Colonic mucosa (tissue), 4 donors: ENCODE measurements at regions not wholly inside any gene's neighbourhood (a gene's known extent, or its start where the extent isn't known, plus 50 kb on each side); places are given as distances from the start of the nearest gene placed in this dataset.

ENCODE experiments used
- DNase-seq: peaks from one replicate; pipeline ENCODE4 v3.0.0-alpha.2; 2020
- H3K27ac ChIP-seq: fragments of 200-600 bp; one replicate; pipeline ENCODE4 v1.8.0; 2021
- H3K27me3 ChIP-seq: fragments of 200-600 bp; one replicate; pipeline ENCODE4 v1.8.0; 2021
- H3K36me3 ChIP-seq: fragments of 200-600 bp; one replicate; pipeline ENCODE4 v1.8.0; 2021
- H3K4me1 ChIP-seq: fragments of 200-600 bp; one replicate; pipeline ENCODE4 v1.8.0; 2021; ENCODE audit warnings: mild to moderate bottlenecking
- H3K4me3 ChIP-seq: fragments of 200-600 bp; one replicate; pipeline ENCODE4 v1.8.0; 2021
- H3K9ac ChIP-seq, 2 donors: one replicate each; pipeline ENCODE4 v1.7.0; 2013; ENCODE audit warnings: control low read depth in 2 of 2, low read depth in 2 of 2, low read length in 2 of 2
- H3K9me3 ChIP-seq: fragments of 200-600 bp; one replicate; pipeline ENCODE4 v1.8.0; 2021
- intact Hi-C: fragments of 100-400 bp; cut with DNase I; formaldehyde crosslinking; loops from one replicate; pipeline ENCODE4 v1.14.1; 2022
- TF ChIP-seq, protein P1 (sequence below): fragments of 200-600 bp; IDR thresholded peaks from one replicate; pipeline ENCODE4 v1.8.0; 2022; ENCODE audit warnings: antibody characterized with exemption, mild to moderate bottlenecking
- donor health status: healthy.
- donor health status: DM: no; HTN: no; CAD: no.
- donor health status: DM: no; HTN: no; CAD: no.

DNA sequence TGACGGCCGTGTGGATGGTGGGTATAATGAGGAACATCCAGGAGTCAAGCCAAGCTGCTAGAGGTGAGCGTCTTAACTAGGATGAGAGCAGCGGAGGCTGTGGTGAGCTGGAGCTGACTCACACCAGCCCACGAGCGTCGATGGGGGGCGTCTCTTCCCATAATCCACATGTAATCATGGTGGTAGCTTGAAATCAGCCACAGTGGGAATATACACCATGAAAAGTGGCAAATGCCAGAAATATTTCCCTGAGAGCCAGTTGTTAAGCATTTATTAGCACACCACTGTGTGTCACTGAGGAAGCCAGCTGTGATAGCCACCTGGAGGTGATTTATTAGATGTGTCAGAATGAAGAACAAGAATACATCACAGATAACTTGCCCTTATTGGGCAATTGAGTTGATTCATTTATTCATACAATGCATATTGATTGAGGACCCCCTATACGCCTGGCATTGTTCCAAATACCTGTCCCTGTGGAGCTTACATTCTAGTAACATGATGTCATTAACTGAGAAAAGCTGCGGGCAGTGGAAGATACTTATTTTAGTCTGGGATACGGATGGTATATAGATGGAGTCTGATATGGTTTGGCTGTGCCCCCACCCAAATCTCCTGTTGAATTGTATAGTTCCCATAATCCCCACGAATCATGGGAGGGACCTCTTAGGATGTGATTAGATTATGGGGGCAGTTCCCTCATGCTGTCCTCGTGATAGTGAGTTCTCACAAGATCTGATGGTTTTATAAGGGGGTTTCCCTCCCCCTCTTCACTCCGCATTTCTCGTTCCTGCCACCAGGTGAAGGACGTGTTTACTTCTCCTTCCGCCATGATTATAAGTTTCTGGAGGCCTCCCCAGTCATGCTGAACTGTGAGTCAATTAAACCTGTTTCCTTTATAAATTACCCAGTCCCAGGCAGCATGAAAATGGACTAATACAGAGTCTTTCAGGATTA is 473.4 kb downstream of the METTL15 start:
- H3K9ac ChIP-seq = no peak overlapping the region
- DNase-seq = no peak
- H3K27me3 ChIP-seq = no peaks in the 10 kb centered on the region
- H3K4me1 ChIP-seq = no peaks in the 10 kb centered on the region
- H3K36me3 ChIP-seq = no peaks in the 10 kb centered on the region
- TF ChIP-seq, protein P1, sequence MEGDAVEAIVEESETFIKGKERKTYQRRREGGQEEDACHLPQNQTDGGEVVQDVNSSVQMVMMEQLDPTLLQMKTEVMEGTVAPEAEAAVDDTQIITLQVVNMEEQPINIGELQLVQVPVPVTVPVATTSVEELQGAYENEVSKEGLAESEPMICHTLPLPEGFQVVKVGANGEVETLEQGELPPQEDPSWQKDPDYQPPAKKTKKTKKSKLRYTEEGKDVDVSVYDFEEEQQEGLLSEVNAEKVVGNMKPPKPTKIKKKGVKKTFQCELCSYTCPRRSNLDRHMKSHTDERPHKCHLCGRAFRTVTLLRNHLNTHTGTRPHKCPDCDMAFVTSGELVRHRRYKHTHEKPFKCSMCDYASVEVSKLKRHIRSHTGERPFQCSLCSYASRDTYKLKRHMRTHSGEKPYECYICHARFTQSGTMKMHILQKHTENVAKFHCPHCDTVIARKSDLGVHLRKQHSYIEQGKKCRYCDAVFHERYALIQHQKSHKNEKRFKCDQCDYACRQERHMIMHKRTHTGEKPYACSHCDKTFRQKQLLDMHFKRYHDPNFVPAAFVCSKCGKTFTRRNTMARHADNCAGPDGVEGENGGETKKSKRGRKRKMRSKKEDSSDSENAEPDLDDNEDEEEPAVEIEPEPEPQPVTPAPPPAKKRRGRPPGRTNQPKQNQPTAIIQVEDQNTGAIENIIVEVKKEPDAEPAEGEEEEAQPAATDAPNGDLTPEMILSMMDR = no peak
- no peaks in the 10 kb centered on the region for H3K9me3 ChIP-seq
- intact Hi-C loops = no loop called here
- H3K27ac ChIP-seq = no peak overlapping the region
- no peak overlapping the region for H3K4me3 ChIP-seq

DNA sequence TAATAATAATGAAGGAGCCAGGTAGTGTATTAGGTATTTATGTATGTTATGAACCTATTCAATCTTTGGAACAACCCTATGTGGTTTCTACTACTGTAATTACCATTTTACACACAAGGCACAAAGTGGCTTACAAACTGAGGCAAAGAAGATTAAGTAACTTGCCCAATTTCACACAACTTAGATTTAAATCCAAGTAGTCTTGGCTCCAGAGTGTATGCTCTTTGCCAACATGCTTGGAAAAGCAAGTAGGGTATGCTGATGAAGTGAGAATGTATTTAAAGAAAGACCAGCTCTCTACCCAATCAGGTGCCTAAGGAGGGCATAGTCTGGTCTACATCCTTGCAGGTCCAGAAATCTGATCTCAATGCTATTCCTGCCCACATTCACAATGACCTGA is 463.2 kb downstream of the METTL15 start:
- no peak for DNase-seq
- Histone ChIP-seq H3K36me3 (no peaks in the 10 kb centered on the region), H3K27ac (no peak overlapping the region), H3K27me3 (no peaks in the 10 kb centered on the region), H3K9ac (no peak overlapping the region), H3K9me3 (no peaks in the 10 kb centered on the region), H3K4me3 (no peak overlapping the region), H3K4me1 (no peaks in the 10 kb centered on the region)
- intact Hi-C loops = no loop called here
- TF ChIP-seq, protein P1 = no peak

DNA sequence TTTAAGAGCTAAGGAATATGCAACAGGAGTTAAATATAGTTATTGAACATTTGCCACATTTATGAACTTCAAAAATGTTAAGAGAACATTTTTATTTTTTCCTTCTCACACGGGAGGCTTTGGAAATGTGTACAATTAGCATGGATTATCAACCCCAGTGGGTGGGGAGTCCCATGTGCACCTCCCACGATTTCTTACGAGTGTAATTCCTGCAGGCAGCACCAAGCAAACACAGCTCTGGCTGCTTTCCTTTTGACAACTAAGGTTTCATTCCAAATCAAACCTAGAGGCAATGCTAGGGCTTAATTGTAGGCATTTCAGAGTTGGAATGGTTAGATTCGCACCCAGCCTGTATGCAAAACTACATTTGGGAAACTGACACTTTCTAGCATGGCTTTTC is 460.9 kb downstream of the METTL15 start:
- TF ChIP-seq, protein P1 = no peak
- no peaks in the 10 kb centered on the region for H3K27me3 ChIP-seq
- no peaks in the 10 kb centered on the region for H3K36me3 ChIP-seq
- H3K4me3 ChIP-seq = no peak overlapping the region
- no peak overlapping the region for H3K27ac ChIP-seq
- H3K9ac ChIP-seq = no peak overlapping the region
- H3K4me1 ChIP-seq = no peaks in the 10 kb centered on the region
- H3K9me3 ChIP-seq = no peaks in the 10 kb centered on the region
- intact Hi-C loops = no loop called here
- no peak for DNase-seq

DNA sequence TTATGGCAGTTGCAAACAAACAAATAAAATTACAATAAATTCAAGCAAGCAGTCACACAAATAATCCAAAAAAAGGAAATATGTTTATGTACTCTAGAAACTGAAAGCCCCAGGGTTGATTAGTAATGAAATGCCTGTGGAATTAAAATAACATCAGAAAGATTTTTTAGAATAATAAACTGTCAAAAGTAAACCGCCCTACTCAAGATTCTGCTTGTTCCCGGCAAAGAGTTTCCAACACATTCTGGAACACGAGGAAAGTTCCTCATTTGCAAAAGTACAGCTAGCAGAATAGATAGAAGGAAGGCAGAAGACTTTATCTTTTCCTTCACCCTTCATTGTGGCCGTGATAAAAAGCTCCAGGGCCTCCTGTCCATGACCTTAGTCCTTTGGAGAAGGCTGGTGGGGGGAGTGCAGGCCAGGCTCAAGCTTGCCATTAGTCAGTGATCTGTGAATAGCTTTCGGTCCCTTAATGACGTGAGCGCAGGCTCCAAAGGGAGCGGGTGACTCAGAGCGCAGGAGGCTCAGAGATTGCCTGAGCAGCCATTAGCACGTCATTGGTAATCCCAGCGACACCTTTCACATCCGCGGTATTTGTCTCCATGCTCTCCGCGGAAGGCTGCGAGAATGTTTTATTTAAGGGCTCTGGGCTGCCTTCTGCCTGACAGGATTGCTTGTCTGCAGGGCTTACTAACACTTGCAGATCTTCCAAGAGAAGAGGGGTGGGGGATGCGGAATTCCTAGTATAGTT is 458.3 kb downstream of the METTL15 start:
- H3K9me3 ChIP-seq = no peaks in the 10 kb centered on the region
- intact Hi-C loops = no loop called here
- TF ChIP-seq, protein P1 = no peak
- DNase-seq = peak; percentile 31
- no peak overlapping the region for H3K4me3 ChIP-seq
- no peaks in the 10 kb centered on the region for H3K27me3 ChIP-seq
- H3K36me3 ChIP-seq = no peaks in the 10 kb centered on the region
- no peak overlapping the region for H3K27ac ChIP-seq
- no peak overlapping the region for H3K9ac ChIP-seq
- H3K4me1 ChIP-seq = no peaks in the 10 kb centered on the region

DNA sequence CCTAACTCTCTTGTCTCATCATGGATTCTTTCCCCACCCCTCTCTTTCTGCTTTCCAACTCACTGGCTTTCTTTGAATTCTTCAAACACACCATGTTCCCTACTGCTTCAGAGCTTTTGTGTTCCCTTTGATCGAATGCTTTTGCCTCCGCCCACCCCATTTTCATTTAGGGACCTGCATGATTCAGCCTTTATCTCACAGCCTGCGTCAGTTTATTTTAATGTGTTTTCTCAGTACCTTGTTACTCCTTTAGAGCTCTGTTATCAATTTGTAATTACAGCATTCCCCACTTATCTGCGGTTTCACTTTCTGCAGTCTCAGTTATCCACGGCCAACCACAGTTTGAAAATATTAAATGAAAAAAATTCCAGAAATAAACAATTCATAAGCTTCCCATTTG is 451.3 kb downstream of the METTL15 start:
- no peaks in the 10 kb centered on the region for H3K9me3 ChIP-seq
- intact Hi-C loops = no loop called here
- no peak overlapping the region for H3K9ac ChIP-seq
- H3K4me3 ChIP-seq = no peak overlapping the region
- DNase-seq = no peak
- H3K36me3 ChIP-seq = no peaks in the 10 kb centered on the region
- H3K4me1 ChIP-seq = no peaks in the 10 kb centered on the region
- H3K27me3 ChIP-seq = no peaks in the 10 kb centered on the region
- H3K27ac ChIP-seq = no peak overlapping the region
- TF ChIP-seq, protein P1 = no peak
